ENCODE measurements at regions not wholly inside any gene's neighbourhood (a gene's known extent, or its start where the extent isn't known, plus 50 kb on each side); places are given as distances from the start of the nearest gene placed in this dataset.

DNA sequence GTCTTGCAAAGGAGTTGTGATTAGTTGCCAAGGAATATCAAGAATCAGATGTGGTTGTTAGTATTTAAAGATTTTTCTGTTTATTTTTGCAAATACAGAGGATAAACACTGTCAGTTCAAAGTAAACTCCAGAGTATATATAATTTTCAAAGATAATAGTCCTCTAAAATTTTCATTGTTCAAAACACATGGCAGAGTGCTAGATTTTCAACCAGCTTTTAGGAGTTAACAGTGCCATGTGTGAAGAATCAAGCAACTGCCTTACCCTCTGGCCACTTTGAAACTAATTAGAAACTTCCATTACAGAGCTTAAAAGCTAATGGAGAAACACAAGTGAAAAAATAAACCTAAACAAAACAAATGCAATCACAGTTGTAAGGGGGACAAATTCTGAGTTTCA, 1605.6 kb upstream of the ZEB2 start:
- Mint-ChIP-seq H3K4me3 (ENCODE audit: unreplicated experiment) (no peak overlapping the region), H3K27ac (ENCODE audit: unreplicated experiment) (no peak overlapping the region), H3K27me3 (ENCODE audit: low read depth, unreplicated experiment) (no peaks in the 10 kb centered on the region), H3K4me1 (ENCODE audit: low read depth, unreplicated experiment) (peaks cover 10% of the 10 kb centered on the region), H3K36me3 (ENCODE audit: low read depth, unreplicated experiment) (no peaks in the 10 kb centered on the region), H3K9me3 (ENCODE audit: unreplicated experiment) (no peaks in the 10 kb centered on the region)
- no peak for DNase-seq (ENCODE audit: low read depth)
- no peaks in the 10 kb centered on the region for H4K20me1 ChIP-seq (ENCODE audit: insufficient read depth, low read length)
- H3K79me2 ChIP-seq (ENCODE audit: insufficient read depth, low read length) = no peaks in the 10 kb centered on the region
- no peak for TF ChIP-seq CTCF (IDR thresholded peaks at IDR 0.05; ENCODE audit: insufficient read depth, low read depth, low read length)
- no peak for TF ChIP-seq EZH2 (IDR thresholded peaks at IDR 0.05; ENCODE audit: insufficient read depth, low read length)
- H3K4me3 ChIP-seq (ENCODE audit: insufficient read depth, low read depth, low read length) = no peak overlapping the region
- no peak overlapping the region for H3K4me2 ChIP-seq (ENCODE audit: low read length)
- H2AFZ ChIP-seq (ENCODE audit: low read depth, low read length) = no peak overlapping the region
- H3K27me3 ChIP-seq (ENCODE audit: insufficient read depth, low read length) = no peaks in the 10 kb centered on the region
- no peak overlapping the region for H3K27ac ChIP-seq (ENCODE audit: low read depth, low read length)
- no peak for FAIRE-seq
- H3K4me1 ChIP-seq (ENCODE audit: insufficient read depth, low read length) = peaks cover 5% of the 10 kb centered on the region
- no peaks in the 10 kb centered on the region for H3K9me3 ChIP-seq (ENCODE audit: insufficient read depth, low read depth, low read length)
- H3K9ac ChIP-seq (ENCODE audit: low read length) = no peak overlapping the region
- no peaks in the 10 kb centered on the region for H3K36me3 ChIP-seq (ENCODE audit: insufficient read depth, low read length)

DNA sequence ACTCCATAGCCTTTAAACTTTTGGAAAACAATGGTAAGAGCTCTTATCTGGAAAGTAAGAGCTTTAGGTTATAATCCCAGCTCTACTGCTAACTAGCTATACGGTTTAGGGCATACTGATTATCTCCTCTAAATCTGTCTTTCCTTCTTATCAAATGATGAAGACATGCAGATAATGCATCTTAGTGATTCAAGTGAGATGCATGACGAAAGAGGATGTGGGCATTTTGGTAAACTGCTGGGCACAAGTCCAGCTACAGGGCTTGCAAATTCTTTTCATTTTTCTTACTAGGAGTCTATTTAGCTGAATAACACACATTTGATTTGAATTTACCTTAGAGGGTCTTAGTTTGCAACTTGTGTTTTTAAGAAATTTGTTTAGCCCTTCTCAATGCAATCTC, 1604.8 kb upstream of the ZEB2 start:
- Histone ChIP-seq H2AFZ (ENCODE audit: low read depth, low read length) (no peak overlapping the region), H3K9me3 (ENCODE audit: insufficient read depth, low read depth, low read length) (no peaks in the 10 kb centered on the region), H3K4me3 (ENCODE audit: insufficient read depth, low read depth, low read length) (no peak overlapping the region), H4K20me1 (ENCODE audit: insufficient read depth, low read length) (no peaks in the 10 kb centered on the region), H3K27me3 (ENCODE audit: insufficient read depth, low read length) (no peaks in the 10 kb centered on the region), H3K79me2 (ENCODE audit: insufficient read depth, low read length) (no peaks in the 10 kb centered on the region), H3K27ac (ENCODE audit: low read depth, low read length) (no peak overlapping the region), H3K4me1 (ENCODE audit: insufficient read depth, low read length) (peaks cover 5% of the 10 kb centered on the region), H3K36me3 (ENCODE audit: insufficient read depth, low read length) (no peaks in the 10 kb centered on the region), H3K9ac (ENCODE audit: low read length) (no peak overlapping the region), H3K4me2 (ENCODE audit: low read length) (peak overlapping the region; percentile 0)
- no peak overlapping the region for H3K4me3 Mint-ChIP-seq (ENCODE audit: unreplicated experiment)
- TF ChIP-seq CTCF (IDR thresholded peaks at IDR 0.05; ENCODE audit: insufficient read depth, low read depth, low read length) (no peak), EZH2 (IDR thresholded peaks at IDR 0.05; ENCODE audit: insufficient read depth, low read length) (no peak)
- FAIRE-seq (peak; percentile 73), DNase-seq (ENCODE audit: low read depth) (peak; percentile 83)
- no peaks in the 10 kb centered on the region for H3K36me3 Mint-ChIP-seq (ENCODE audit: low read depth, unreplicated experiment)
- H3K27ac Mint-ChIP-seq (ENCODE audit: unreplicated experiment) = no peak overlapping the region
- no peaks in the 10 kb centered on the region for H3K9me3 Mint-ChIP-seq (ENCODE audit: unreplicated experiment)
- no peaks in the 10 kb centered on the region for H3K27me3 Mint-ChIP-seq (ENCODE audit: low read depth, unreplicated experiment)
- peaks cover 10% of the 10 kb centered on the region for H3K4me1 Mint-ChIP-seq (ENCODE audit: low read depth, unreplicated experiment)

DNA sequence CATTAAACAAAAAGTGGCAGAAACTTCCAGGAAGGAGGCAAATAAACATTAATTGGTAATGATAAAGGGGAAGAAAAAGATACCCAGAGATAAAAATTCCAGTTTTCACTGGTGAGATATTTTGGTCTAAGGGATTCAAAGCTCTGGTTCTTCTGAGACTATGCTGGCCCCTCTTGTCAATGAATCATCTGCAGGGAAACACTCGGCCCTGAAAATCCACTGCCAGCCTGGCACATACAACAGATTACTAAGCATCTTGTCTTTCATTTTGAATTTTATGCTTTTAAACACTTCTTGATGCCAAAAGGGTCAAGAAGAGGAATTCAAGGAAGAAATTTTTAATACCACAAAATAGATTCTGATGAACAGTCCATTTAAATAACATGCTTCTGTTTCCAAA, 1603.8 kb upstream of the ZEB2 start:
- no peaks in the 10 kb centered on the region for H4K20me1 ChIP-seq (ENCODE audit: insufficient read depth, low read length)
- Mint-ChIP-seq H3K4me3 (ENCODE audit: unreplicated experiment) (no peak overlapping the region), H3K36me3 (ENCODE audit: low read depth, unreplicated experiment) (no peaks in the 10 kb centered on the region), H3K9me3 (ENCODE audit: unreplicated experiment) (no peaks in the 10 kb centered on the region), H3K27ac (ENCODE audit: unreplicated experiment) (peak overlapping the region; percentile 37), H3K4me1 (ENCODE audit: low read depth, unreplicated experiment) (peaks cover 8% of the 10 kb centered on the region), H3K27me3 (ENCODE audit: low read depth, unreplicated experiment) (no peaks in the 10 kb centered on the region)
- no peak overlapping the region for H2AFZ ChIP-seq (ENCODE audit: low read depth, low read length)
- H3K27ac ChIP-seq (ENCODE audit: low read depth, low read length) = no peak overlapping the region
- no peak overlapping the region for H3K9ac ChIP-seq (ENCODE audit: low read length)
- no peaks in the 10 kb centered on the region for H3K79me2 ChIP-seq (ENCODE audit: insufficient read depth, low read length)
- no peak overlapping the region for H3K4me2 ChIP-seq (ENCODE audit: low read length)
- H3K4me3 ChIP-seq (ENCODE audit: insufficient read depth, low read depth, low read length) = no peak overlapping the region
- TF ChIP-seq EZH2 (IDR thresholded peaks at IDR 0.05; ENCODE audit: insufficient read depth, low read length) (no peak), CTCF (IDR thresholded peaks at IDR 0.05; ENCODE audit: insufficient read depth, low read depth, low read length) (no peak)
- no peaks in the 10 kb centered on the region for H3K9me3 ChIP-seq (ENCODE audit: insufficient read depth, low read depth, low read length)
- FAIRE-seq (no peak), DNase-seq (ENCODE audit: low read depth) (peak; percentile 41)
- H3K27me3 ChIP-seq (ENCODE audit: insufficient read depth, low read length) = no peaks in the 10 kb centered on the region
- peaks cover 5% of the 10 kb centered on the region for H3K4me1 ChIP-seq (ENCODE audit: insufficient read depth, low read length)
- no peaks in the 10 kb centered on the region for H3K36me3 ChIP-seq (ENCODE audit: insufficient read depth, low read length)

Measured in astrocyte (in vitro differentiated cells and primary cell).